HG03045 (cell line): ENCODE measurements at regions not wholly inside any gene's neighbourhood (a gene's known extent, or its start where the extent isn't known, plus 50 kb on each side); places are given as distances from the start of the nearest gene placed in this dataset.

ENCODE experiments used
- ATAC-seq: cut with Tn5 transposase; IDR thresholded peaks from one replicate; pipeline ENCODE4 v1.9.1; 2021; ENCODE audit warnings: mild to moderate bottlenecking, moderate library complexity; ENCODE audit not compliant: unreplicated experiment

DNA sequence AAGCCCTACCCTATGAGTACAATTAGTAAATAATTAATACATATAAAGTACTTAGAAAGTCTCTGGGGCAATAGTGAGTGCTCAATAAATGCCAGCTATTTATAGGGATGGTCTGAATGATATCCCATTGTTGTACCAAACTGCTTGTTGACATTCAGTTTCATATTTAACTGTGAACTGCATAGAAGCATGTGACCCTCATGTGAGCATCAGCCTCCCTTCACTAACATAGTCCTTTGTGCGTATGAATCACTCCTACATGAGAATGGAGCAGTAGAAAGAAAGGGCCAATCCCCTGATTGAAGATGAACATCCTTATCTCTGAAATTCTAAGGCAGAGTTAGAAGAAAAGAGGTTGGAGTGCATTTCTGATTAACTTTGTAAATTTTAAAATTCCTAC lies 68.7 kb upstream of the ATP10A start:
- no peak for ATAC-seq

DNA sequence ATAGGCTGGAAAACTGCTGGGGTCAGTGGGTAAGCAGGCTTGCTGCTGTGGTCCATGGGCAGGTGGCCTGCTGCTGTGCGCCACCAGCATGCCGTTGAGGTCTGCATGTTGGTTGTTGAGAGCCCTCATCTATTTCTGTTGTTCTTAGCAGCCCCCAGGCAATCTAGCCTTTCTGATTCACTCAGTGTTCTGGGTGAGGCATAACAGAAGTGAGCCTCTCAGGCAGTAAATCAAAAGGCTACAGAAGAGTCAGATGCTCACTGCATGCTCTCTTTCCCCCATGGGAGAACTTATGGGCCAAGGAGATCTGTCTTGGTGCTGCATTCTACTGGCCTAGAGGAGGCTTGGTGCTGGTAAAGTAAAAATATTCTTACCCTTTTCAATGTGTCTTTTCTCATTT lies 67.8 kb upstream of the ATP10A start:
- no peak for ATAC-seq
